ENCODE measurements at regions not wholly inside any gene's neighbourhood (a gene's known extent, or its start where the extent isn't known, plus 50 kb on each side); places are given as distances from the start of the nearest gene placed in this dataset.
A peak's percentile ranks its signal among the peaks of the same experiment; 100 is the strongest.

- no peak for DNase-seq (ENCODE audit: low read depth, low spot score)
- in situ Hi-C loops (cut with HindIII; ENCODE audit: low pct_unique_long_range_greater_than_20kb, low sequenced_read_pairs): no loop called here
These were observed 446.4 kb downstream of the RASEF start for GRCh38 chr9:82616545-82616944.

- no peak for DNase-seq (ENCODE audit: low read depth, low spot score)
- in situ Hi-C loops (cut with HindIII; ENCODE audit: low pct_unique_long_range_greater_than_20kb, low sequenced_read_pairs): no loop called here
These were observed 441.5 kb downstream of the RASEF start for GRCh38 chr9:82621447-82621846.

GRCh38 chr9:82637368-82637767, 425.6 kb downstream of the RASEF start:
- in situ Hi-C loops (cut with HindIII; ENCODE audit: low pct_unique_long_range_greater_than_20kb, low sequenced_read_pairs): no loop called here
- no peak for DNase-seq (ENCODE audit: low read depth, low spot score)

GRCh38 chr9:82645600-82645999, 417.3 kb downstream of the RASEF start:
- in situ Hi-C loops (cut with HindIII; ENCODE audit: low pct_unique_long_range_greater_than_20kb, low sequenced_read_pairs): no loop called here

GRCh38 chr9:82650368-82650767, 412.6 kb downstream of the RASEF start:
- no peak for DNase-seq (ENCODE audit: low read depth, low spot score)
- in situ Hi-C loops (cut with HindIII; ENCODE audit: low pct_unique_long_range_greater_than_20kb, low sequenced_read_pairs): no loop called here

More at GRCh38 chr9:82645600-82645999, 417.3 kb downstream of the RASEF start:
- no peak for DNase-seq (ENCODE audit: low read depth, low spot score)

GRCh38 chr9:82651474-82651873, 411.5 kb downstream of the RASEF start:
- in situ Hi-C loops (cut with HindIII; ENCODE audit: low pct_unique_long_range_greater_than_20kb, low sequenced_read_pairs): no loop called here

GRCh38 chr9:82665324-82665723, 397.6 kb downstream of the RASEF start:
- no peak for DNase-seq (ENCODE audit: low read depth, low spot score)
- in situ Hi-C loops (cut with HindIII; ENCODE audit: low pct_unique_long_range_greater_than_20kb, low sequenced_read_pairs): no loop called here

More at GRCh38 chr9:82651474-82651873, 411.5 kb downstream of the RASEF start:
- DNase-seq (ENCODE audit: low read depth, low spot score): no peak

- in situ Hi-C loops (cut with HindIII; ENCODE audit: low pct_unique_long_range_greater_than_20kb, low sequenced_read_pairs): no loop called here
- DNase-seq (ENCODE audit: low read depth, low spot score): no peak
These were observed 394.2 kb downstream of the RASEF start for GRCh38 chr9:82668689-82669199.

GRCh38 chr9:82670000-82670399, 392.9 kb downstream of the RASEF start:
- no peak for DNase-seq (ENCODE audit: low read depth, low spot score)
- in situ Hi-C loops (cut with HindIII; ENCODE audit: low pct_unique_long_range_greater_than_20kb, low sequenced_read_pairs): no loop called here

- DNase-seq (ENCODE audit: low read depth, low spot score): no peak
- in situ Hi-C loops (cut with HindIII; ENCODE audit: low pct_unique_long_range_greater_than_20kb, low sequenced_read_pairs): no loop called here
These were observed 392.2 kb downstream of the RASEF start for GRCh38 chr9:82670726-82671125.

GRCh38 chr9:82673201-82673600, 389.7 kb downstream of the RASEF start:
- in situ Hi-C loops (cut with HindIII; ENCODE audit: low pct_unique_long_range_greater_than_20kb, low sequenced_read_pairs): no loop called here
- no peak for DNase-seq (ENCODE audit: low read depth, low spot score)

- in situ Hi-C loops (cut with HindIII; ENCODE audit: low pct_unique_long_range_greater_than_20kb, low sequenced_read_pairs): no loop called here
- DNase-seq (ENCODE audit: low read depth, low spot score): no peak
These were observed 389.0 kb downstream of the RASEF start for GRCh38 chr9:82673919-82674318.

GRCh38 chr9:82675102-82675501, 387.8 kb downstream of the RASEF start:
- in situ Hi-C loops (cut with HindIII; ENCODE audit: low pct_unique_long_range_greater_than_20kb, low sequenced_read_pairs): no loop called here
- DNase-seq (ENCODE audit: low read depth, low spot score): no peak

GRCh38 chr9:82675605-82676004, 387.3 kb downstream of the RASEF start:
- in situ Hi-C loops (cut with HindIII; ENCODE audit: low pct_unique_long_range_greater_than_20kb, low sequenced_read_pairs): no loop called here
- DNase-seq (ENCODE audit: low read depth, low spot score): no peak

- no peak for DNase-seq (ENCODE audit: low read depth, low spot score)
- in situ Hi-C loops (cut with HindIII; ENCODE audit: low pct_unique_long_range_greater_than_20kb, low sequenced_read_pairs): no loop called here
These were observed 385.9 kb downstream of the RASEF start for GRCh38 chr9:82677086-82677485.

- in situ Hi-C loops (cut with HindIII; ENCODE audit: low pct_unique_long_range_greater_than_20kb, low sequenced_read_pairs): no loop called here
- peak; percentile 7 for DNase-seq (ENCODE audit: low read depth, low spot score)
These were observed 383.5 kb downstream of the RASEF start for GRCh38 chr9:82679472-82679871.

- in situ Hi-C loops (cut with HindIII; ENCODE audit: low pct_unique_long_range_greater_than_20kb, low sequenced_read_pairs): no loop called here
- DNase-seq (ENCODE audit: low read depth, low spot score): no peak
These were observed 382.6 kb downstream of the RASEF start for GRCh38 chr9:82680179-82680935.

GRCh38 chr9:82681809-82682208, 381.1 kb downstream of the RASEF start:
- in situ Hi-C loops (cut with HindIII; ENCODE audit: low pct_unique_long_range_greater_than_20kb, low sequenced_read_pairs): no loop called here
- DNase-seq (ENCODE audit: low read depth, low spot score): no peak

- DNase-seq (ENCODE audit: low read depth, low spot score): no peak
- in situ Hi-C loops (cut with HindIII; ENCODE audit: low pct_unique_long_range_greater_than_20kb, low sequenced_read_pairs): no loop called here
These were observed 380.5 kb downstream of the RASEF start for GRCh38 chr9:82682431-82682830.
